Right lobe of liver (tissue), 4 donors: ENCODE measurements at regions not wholly inside any gene's neighbourhood (a gene's known extent, or its start where the extent isn't known, plus 50 kb on each side); places are given as distances from the start of the nearest gene placed in this dataset.

Source experiments
- POLR2A ChIP-seq: fragments of 450-650 bp; IDR thresholded peaks from one replicate; pipeline ENCODE4 v1.6.1; 2017; ENCODE audit warnings: antibody characterized with exemption, mild to moderate bottlenecking
- TF ChIP-seq, protein P1 (sequence below), 4 donors: fragments of 200-600 bp in 3 of 4; fragments of 450-650 bp in 1 of 4; IDR thresholded peaks; one replicate each; pipeline versions ENCODE4 v1.5.1 to v1.8.0; 2016 to 2022; ENCODE audit warnings: antibody characterized with exemption in 4 of 4, mild to moderate bottlenecking in 2 of 4
- donor health status: DM: no; HTN: no; CAD: no.
- donor health status: DM: no; HTN: no; CAD: no.
- donor health status: DM: no; HTN: yes; CAD: no.

DNA sequence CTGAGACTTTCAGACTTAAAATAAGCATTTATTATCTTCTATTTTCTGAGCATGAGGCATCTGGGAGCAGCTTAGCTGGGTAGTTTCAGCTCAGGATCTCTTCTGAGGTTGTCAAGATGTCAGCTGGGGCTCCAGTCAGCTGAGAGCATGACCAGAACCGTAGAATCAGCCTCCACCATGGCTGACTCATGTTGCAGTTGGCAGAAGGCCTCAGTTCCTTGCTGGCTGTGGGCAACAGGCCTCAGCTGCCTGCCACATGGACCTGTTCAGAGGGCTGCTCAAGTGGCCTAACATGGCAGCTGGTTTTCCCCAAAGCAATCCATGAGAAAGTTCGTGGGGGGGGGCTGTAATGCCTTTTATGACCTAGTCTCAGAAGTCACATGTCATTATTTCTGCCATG is 142.3 kb downstream of the LY86 start:
- TF ChIP-seq, protein P1, sequence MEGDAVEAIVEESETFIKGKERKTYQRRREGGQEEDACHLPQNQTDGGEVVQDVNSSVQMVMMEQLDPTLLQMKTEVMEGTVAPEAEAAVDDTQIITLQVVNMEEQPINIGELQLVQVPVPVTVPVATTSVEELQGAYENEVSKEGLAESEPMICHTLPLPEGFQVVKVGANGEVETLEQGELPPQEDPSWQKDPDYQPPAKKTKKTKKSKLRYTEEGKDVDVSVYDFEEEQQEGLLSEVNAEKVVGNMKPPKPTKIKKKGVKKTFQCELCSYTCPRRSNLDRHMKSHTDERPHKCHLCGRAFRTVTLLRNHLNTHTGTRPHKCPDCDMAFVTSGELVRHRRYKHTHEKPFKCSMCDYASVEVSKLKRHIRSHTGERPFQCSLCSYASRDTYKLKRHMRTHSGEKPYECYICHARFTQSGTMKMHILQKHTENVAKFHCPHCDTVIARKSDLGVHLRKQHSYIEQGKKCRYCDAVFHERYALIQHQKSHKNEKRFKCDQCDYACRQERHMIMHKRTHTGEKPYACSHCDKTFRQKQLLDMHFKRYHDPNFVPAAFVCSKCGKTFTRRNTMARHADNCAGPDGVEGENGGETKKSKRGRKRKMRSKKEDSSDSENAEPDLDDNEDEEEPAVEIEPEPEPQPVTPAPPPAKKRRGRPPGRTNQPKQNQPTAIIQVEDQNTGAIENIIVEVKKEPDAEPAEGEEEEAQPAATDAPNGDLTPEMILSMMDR (IDR thresholded peaks at IDR 0.05), result no peak
- TF ChIP-seq POLR2A, result no peak
